IMR-90 (cell line): ENCODE measurements at regions not wholly inside any gene's neighbourhood (a gene's known extent, or its start where the extent isn't known, plus 50 kb on each side); places are given as distances from the start of the nearest gene placed in this dataset.

Experiments used
- BHLHE40 ChIP-seq: fragments of 150-350 bp; IDR thresholded peaks from 2 replicates; pipeline ENCODE4 v1.6.1; 2016; ENCODE audit warnings: mild to moderate bottlenecking, low read depth, low read length
- CEBPB ChIP-seq: IDR thresholded peaks from 2 replicates; pipeline ENCODE4 v1.6.1; 2012; ENCODE audit warnings: low read depth, low read length, improper control_type of control experiment
- CTCF ChIP-seq: conservative IDR thresholded peaks from 2 replicates; pipeline ENCODE4 v1.5.1; 2012; ENCODE audit warnings: mild to moderate bottlenecking, low read depth, low read length, improper control_type of control experiment
- MXI1 ChIP-seq: IDR thresholded peaks from 2 replicates; pipeline ENCODE4 v1.6.1; 2012; ENCODE audit warnings: low read depth, mild to moderate bottlenecking, low read length, moderate library complexity, borderline replicate concordance
- POLR2A ChIP-seq: IDR thresholded peaks from 2 replicates; pipeline ENCODE4 v1.6.1; 2012; ENCODE audit warnings: mild to moderate bottlenecking, low read depth, low read length
- RCOR1 ChIP-seq: IDR thresholded peaks from 2 replicates; pipeline ENCODE4 v1.6.1; 2012; ENCODE audit warnings: mild to moderate bottlenecking, low read length, improper control_type of control experiment; ENCODE audit not compliant: insufficient replicate concordance
- TF ChIP-seq, protein P1 (sequence below): fragments of 150-350 bp; IDR thresholded peaks from 2 replicates; pipeline ENCODE4 v1.6.1; 2017; ENCODE audit warnings: mild to moderate bottlenecking, antibody characterized with exemption, low read length, low read depth

- no peak for TF ChIP-seq CEBPB
- TF ChIP-seq CTCF: no peak
- no peak for TF ChIP-seq POLR2A
- TF ChIP-seq MXI1: no peak
- TF ChIP-seq, protein P1, sequence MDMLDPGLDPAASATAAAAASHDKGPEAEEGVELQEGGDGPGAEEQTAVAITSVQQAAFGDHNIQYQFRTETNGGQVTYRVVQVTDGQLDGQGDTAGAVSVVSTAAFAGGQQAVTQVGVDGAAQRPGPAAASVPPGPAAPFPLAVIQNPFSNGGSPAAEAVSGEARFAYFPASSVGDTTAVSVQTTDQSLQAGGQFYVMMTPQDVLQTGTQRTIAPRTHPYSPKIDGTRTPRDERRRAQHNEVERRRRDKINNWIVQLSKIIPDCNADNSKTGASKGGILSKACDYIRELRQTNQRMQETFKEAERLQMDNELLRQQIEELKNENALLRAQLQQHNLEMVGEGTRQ: no peak
- no peak for TF ChIP-seq RCOR1
- no peak for TF ChIP-seq BHLHE40
These were observed 243.1 kb upstream of the GHITM start for GRCh38 chr10:83896219-83896618.
